CD4-positive, alpha-beta T cell treated with Interferon alpha-2 for 1 hour (primary cell): ENCODE measurements at regions not wholly inside any gene's neighbourhood (a gene's known extent, or its start where the extent isn't known, plus 50 kb on each side); places are given as distances from the start of the nearest gene placed in this dataset.

ENCODE experiments used
- DNase-seq, 2 donors: peaks; one replicate each; pipeline ENCODE4 v3.0.0-alpha.2; 2020 to 2022

DNA sequence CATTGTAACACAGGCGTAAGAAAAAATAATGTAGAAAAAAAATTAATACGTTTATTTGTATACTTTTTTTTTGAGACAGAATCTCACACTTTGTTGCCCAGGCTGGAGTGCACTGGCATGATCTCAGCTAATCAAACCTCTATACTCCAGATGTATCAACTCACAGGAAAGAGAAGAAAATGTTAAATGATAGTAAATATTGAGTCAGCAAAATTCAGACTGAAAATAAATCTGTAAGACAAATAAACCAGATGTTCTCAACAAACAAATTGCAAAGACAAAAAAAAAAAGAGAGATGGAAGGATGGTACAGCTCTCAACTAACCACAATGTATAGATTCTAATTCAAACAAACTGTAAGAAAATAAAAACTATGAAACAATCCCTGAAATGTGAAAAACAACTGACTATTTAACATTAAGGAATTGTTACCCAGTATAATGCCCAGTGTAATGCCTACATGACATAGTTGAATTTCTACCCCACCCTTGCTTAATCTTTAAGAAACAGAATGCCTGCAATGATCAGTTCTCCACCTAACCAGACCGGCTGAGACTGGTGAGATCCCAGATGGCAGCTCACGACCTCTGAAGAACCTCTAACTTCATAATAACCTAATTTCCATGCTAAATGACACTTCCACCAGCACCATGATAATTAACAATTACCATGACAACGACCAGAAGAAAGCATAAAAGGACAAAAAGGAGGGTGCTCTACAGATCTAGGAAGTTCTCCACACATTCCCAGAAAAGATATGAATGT, 272.0 kb upstream of the GNAI1 start:
- DNase-seq, result no peak

DNA sequence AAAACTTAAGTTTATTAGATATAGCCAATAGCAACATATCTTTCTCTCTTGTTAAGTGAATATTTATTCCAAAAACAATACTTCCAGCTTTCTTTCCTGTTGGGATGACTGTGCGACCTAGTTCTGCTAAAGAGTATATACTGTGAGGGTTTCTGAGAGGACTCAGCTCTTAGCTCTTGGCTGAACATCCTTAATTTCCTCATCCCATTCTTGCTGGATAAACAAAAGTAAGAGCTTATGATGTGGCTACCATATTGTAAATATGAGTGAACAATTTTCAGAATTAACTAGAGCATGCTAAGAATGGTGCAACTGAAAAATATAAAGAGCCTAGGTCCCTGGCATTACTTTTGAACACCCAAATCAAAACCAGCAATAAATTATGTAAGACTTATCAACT, 279.5 kb upstream of the GNAI1 start:
- DNase-seq, result no peak

- DNase-seq, result no peak
Observed at GRCh38 chr7:79854621-79855020, 280.0 kb upstream of the GNAI1 start.

DNA sequence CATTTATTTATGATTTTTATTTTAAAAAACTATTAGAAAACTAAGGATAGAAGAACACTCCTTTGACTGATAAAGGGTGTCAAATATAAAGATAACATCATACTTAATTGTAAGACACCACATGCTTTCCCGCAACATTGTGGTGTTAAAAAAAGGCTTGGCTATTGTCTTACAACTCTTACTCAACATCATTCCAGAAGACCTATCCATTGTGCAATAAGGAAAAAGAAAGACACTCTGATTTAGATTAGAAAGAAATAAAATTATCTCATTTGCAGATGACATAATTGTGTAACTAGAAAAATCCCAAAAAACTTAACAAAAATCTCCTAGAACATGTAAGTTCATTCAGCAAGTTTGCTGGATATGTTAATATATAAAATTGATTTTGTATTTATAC, 296.7 kb upstream of the GNAI1 start:
- no peak for DNase-seq

DNA sequence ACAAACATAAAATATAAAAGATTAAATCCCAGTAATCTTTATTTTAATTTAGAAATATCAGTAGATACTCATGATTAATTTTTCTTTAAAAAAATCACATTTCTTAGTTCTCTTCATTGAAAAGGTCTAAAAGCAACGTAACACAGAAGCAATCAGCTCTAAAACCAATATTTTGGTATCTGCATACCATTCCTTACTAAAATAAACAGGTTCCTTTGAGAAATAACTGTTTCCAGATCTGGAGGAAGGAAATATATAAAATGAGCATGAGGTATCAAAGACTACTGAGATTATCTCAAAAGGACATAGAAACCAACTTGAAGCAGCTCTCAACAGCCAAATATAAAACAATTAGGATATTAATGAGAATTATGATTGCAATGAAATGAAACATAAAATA, 301.0 kb upstream of the GNAI1 start:
- DNase-seq, result no peak

DNA sequence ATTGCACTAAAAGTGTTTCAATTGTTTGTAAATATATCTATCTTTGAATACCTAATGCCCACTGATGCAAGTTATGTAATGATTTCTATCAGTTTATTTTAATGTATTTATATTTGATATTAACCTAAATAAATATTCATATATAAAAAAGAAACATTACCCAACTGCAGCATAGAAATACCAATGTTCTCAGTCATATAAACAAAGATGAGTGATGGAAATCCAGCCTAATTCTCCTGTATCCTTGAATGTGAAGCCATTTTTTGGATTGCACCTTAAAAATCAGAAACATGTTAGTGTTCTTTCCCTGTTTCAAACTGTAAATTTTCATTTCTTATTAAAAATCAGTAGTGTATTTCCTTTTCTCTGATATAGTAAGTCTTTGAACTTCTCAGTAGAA, 305.8 kb upstream of the GNAI1 start:
- DNase-seq, result no peak

- DNase-seq, result no peak
Observed at GRCh38 chr7:79823246-79823951, 311.2 kb upstream of the GNAI1 start.

GRCh38 chr7:79822620-79823240, 311.9 kb upstream of the GNAI1 start:
- DNase-seq, result no peak

- DNase-seq, result no peak
Observed at GRCh38 chr7:79820387-79820786, 314.2 kb upstream of the GNAI1 start.

GRCh38 chr7:79810916-79811315, 323.7 kb upstream of the GNAI1 start:
- DNase-seq, result no peak

DNA sequence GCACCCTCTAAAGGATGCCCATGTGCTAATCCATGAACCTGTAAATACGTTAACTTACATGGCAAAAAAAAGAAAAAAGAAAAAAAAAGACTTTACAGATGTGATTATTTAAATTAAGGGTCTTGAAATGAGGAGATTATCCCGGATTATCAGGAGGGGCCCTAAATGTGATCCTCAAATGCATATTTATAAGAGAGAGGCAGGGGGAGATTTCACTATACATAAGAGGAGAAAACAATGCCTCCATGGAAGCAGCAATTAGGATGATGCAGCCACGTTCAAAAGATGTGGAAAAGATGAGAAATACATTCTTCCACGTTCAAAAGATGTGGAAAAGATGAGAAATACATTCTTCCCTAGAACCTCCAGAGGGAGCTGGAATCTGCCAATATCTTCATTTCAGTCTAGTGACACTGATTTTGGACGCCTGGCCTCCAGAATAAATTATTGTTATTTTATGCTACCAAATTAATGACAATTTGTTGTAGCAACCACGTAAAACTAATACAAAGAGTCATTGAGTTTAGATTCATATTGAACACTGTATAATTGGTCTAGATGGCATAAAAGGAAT, 328.4 kb upstream of the GNAI1 start:
- no peak for DNase-seq

DNA sequence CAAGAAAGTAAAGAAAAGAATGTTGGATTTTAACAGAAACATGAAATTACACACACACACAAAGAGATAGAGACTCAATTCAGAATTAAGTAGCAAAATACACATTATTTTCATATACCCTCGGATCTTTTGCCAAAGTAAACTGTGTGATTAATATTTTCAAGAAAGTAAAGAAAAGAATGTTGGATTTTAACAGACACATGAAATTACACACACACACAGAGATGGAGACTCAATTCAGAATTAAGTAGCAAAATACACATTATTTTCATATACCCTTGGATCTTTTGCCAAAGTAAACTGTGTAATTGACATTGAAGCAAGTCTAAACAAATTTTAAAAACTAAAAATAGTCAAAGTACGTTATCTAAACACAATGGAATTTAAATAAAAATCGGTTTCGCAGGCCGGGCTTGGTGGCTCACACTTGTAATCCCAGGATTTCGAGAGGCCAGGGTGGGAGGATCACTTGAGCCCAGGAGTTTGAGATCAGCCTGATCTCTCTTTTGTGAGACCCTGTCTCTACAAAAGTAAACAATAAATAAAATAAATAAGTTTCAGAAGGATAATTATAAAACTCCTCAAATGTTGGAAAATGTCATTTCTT, 337.3 kb upstream of the MAGI2 start:
- DNase-seq, result no peak

GRCh38 chr7:79789584-79790345, 336.3 kb upstream of the MAGI2 start:
- DNase-seq, result no peak

- no peak for DNase-seq
Observed at GRCh38 chr7:79787623-79788022, 334.2 kb upstream of the MAGI2 start.

DNA sequence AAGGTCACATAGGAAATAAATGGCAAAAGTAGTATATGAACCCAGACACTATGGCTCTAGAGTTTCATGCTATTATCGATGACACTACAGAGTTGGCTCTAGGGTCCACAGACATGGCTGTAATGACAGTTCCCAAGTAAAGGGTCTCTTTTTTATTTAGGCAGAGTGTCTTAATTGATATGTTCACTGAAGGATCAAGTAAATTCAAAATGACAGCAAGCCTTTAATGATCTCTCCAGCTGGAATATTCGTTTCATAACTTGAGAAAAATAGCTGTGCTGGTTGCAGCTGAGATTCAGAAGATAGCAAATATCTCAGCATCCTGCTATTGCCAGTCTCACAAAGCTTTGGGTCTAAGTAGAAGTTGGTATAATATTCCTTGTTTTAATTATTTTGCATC, 333.6 kb upstream of the MAGI2 start:
- no peak for DNase-seq

DNA sequence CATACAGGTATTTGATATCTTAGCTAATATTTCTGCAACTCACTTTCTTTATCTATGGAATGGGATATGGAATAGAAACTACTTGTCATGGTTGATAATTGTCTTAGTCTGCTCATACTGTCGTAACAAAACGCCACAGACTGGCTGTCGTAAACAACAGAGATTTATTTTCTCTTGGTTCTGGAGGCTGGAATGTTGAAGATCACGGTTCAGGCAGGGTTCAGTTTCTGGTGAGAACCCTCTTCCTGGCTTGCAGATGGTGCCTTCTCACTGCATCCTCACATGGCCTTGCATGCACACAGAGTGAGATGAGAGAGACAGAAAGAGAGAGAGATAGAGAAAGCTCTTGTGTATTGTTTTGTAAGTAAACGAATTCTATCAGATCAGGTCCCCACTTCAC, 332.7 kb upstream of the MAGI2 start:
- DNase-seq, result no peak

GRCh38 chr7:79785556-79785955, 332.1 kb upstream of the MAGI2 start:
- no peak for DNase-seq

DNA sequence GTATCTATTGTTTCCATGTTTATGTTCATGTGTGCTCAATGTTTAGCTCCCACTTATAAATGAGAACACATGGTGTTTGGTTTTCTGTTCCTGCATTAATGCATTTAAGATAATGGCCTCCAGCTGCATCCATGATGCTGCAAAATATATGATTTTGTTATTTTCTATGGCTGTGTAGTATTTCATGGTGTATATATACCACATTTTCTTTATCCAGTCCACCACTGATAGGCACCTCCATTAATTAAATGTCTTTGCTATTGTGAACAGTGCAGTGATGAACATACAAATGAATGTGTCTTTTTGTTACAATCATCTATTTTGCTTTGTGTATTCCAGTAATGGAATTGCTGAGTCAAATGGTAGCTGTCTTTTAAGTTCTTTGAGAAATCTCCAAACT, 329.4 kb upstream of the MAGI2 start:
- no peak for DNase-seq

DNA sequence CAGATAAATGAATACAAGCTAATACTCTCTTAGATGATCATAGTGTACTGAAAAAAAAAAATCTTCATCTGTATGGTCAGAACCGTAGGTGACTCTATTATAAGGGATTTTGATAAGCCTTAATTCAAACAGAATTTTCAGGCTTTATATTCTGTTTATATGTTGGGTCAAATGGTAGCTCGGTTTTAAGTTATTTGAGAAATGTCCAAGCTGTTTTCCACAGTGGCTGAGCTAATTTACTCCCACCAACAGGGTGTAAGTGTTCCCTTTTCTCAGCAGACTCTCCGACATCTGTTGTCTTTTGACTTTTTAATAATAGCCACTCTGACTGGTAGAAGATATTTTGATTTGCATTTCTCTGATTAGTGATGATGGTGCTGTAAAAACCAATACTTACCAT, 328.8 kb upstream of the MAGI2 start:
- no peak for DNase-seq

DNA sequence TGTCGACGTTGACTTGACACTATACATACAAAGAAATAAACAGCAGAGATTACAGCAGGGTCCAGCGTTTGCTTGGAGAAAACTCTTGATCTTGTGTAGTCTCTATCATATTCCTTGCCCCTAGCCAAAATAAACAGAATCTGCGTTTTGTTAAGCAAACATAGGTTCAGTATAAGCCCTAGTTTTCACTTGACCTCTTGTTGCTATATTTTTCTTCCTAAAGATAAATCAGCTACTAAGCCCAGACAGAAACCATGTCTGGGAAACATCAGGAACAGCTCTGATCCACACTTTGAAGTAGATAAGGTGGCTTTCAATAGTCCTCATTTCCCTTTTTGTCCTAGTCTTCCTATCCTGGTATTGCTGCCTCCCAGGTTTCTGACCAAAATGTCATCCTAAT, 328.2 kb upstream of the MAGI2 start:
- DNase-seq, result no peak

DNA sequence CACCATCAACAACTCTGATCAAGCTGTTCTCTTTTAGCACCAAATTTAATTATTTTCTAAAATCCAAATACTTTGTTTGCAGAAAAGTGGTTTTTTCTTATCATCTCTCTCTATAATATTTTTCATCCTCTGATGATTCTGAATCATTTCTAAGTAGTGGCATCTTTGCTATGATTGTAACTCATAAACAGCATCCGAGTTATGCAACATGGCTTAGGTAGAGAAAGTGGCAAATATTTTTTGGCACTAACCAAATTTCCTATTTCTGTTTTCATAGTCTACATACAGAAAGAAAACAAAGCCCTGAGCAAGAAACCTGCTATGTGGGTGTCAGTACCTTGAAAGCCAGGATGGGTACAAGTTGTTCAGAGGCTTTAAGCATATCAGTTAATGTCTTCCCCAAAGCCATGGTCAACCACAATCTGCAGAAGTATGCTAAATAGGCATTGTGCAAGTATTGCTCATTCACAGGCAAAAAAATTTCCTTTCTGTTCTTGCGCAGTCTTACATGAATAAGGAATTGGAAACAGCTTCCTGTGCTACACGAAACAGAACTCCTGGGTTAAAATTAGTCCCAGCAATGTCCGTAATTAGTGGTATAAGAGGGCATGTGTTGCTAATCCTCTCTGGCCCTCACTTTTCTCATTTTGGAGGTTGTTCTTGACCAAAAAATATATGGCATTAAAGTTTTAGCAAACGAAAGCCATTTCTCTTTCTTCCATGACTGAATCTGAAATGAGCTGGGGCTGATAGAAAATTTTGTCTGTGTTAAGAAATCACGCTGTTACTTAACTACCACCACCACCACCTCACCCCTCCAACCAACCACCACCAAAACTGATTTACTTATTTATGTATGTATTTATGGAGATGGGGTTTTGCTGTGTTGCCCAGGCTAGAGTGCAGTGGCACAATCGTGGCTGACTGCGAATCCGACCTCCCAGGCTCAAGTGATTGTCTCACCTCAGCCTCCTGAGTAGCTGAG, 325.6 kb upstream of the MAGI2 start:
- peak in 1 of 2 donors; percentile 1 for DNase-seq
